A673 (cell line): ENCODE measurements at regions not wholly inside any gene's neighbourhood (a gene's known extent, or its start where the extent isn't known, plus 50 kb on each side); places are given as distances from the start of the nearest gene placed in this dataset.

Source experiments
- CTCF ChIP-seq: fragments of 300-800, 200-600 bp; sonication (generic); conservative IDR thresholded peaks from 2 replicates; pipeline ENCODE4 v1.5.1; 2017; ENCODE audit warnings: low read depth, mild to moderate bottlenecking, antibody characterized with exemption, low read length, moderate library complexity, mixed read lengths
- EZH2 ChIP-seq: fragments of 200-600 bp; sonication (generic); IDR thresholded peaks from 2 replicates; pipeline ENCODE4 v1.6.1; 2017; ENCODE audit warnings: borderline replicate concordance, low read depth, mild to moderate bottlenecking, mixed read lengths, antibody characterized with exemption, low read length; ENCODE audit not compliant: poor library complexity, severe bottlenecking

- TF ChIP-seq EZH2, result no peak
- TF ChIP-seq CTCF, result no peak
Measured at GRCh38 chr10:90373911-90374310, 483.9 kb downstream of the HTR7 start.
